ENCODE measurements at regions not wholly inside any gene's neighbourhood (a gene's known extent, or its start where the extent isn't known, plus 50 kb on each side); places are given as distances from the start of the nearest gene placed in this dataset.

- no peak for DNase-seq
Observed at GRCh38 chr9:79116041-79116440, 455.7 kb upstream of the TLE4 start.

GRCh38 chr9:79116709-79117108, 455.1 kb upstream of the TLE4 start:
- no peak for DNase-seq

- no peak for DNase-seq
Observed at GRCh38 chr9:79120533-79120932, 451.2 kb upstream of the TLE4 start.

- DNase-seq, result no peak
Observed at GRCh38 chr9:79120941-79121340, 450.8 kb upstream of the TLE4 start.

GRCh38 chr9:79123415-79123814, 448.4 kb upstream of the TLE4 start:
- no peak for DNase-seq

GRCh38 chr9:79127661-79128060, 444.1 kb upstream of the TLE4 start:
- DNase-seq, result no peak

GRCh38 chr9:79129865-79130480, 441.8 kb upstream of the TLE4 start:
- no peak for DNase-seq

- no peak for DNase-seq
Observed at GRCh38 chr9:79131246-79131774, 440.5 kb upstream of the TLE4 start.

GRCh38 chr9:79131824-79132377, 439.9 kb upstream of the TLE4 start:
- DNase-seq, result no peak

- no peak for DNase-seq
Observed at GRCh38 chr9:79134654-79135053, 437.1 kb upstream of the TLE4 start.

GRCh38 chr9:79135681-79136415, 435.9 kb upstream of the TLE4 start:
- no peak for DNase-seq

GRCh38 chr9:79140751-79141150, 431.0 kb upstream of the TLE4 start:
- DNase-seq, result no peak

- DNase-seq, result no peak
Observed at GRCh38 chr9:79143211-79143610, 428.6 kb upstream of the TLE4 start.

- no peak for DNase-seq
Observed at GRCh38 chr9:79145442-79145841, 426.3 kb upstream of the TLE4 start.

- DNase-seq, result no peak
Observed at GRCh38 chr9:79149585-79149984, 422.2 kb upstream of the TLE4 start.

GRCh38 chr9:79151791-79152190, 420.0 kb upstream of the TLE4 start:
- DNase-seq, result no peak

- no peak for DNase-seq
Observed at GRCh38 chr9:79152306-79152705, 419.5 kb upstream of the TLE4 start.

- DNase-seq, result no peak
Observed at GRCh38 chr9:79154806-79155205, 417.0 kb upstream of the TLE4 start.

GRCh38 chr9:79155308-79155707, 416.5 kb upstream of the TLE4 start:
- no peak for DNase-seq

- DNase-seq, result no peak
Observed at GRCh38 chr9:79163544-79163943, 408.2 kb upstream of the TLE4 start.

GRCh38 chr9:79164406-79164805, 407.4 kb upstream of the TLE4 start:
- DNase-seq, result no peak

- no peak for DNase-seq
Observed at GRCh38 chr9:79165020-79165780, 406.6 kb upstream of the TLE4 start.

- no peak for DNase-seq
Observed at GRCh38 chr9:79166005-79166404, 405.8 kb upstream of the TLE4 start.

- DNase-seq, result no peak
Observed at GRCh38 chr9:79170643-79171042, 401.1 kb upstream of the TLE4 start.
